ENCODE measurements at regions not wholly inside any gene's neighbourhood (a gene's known extent, or its start where the extent isn't known, plus 50 kb on each side); places are given as distances from the start of the nearest gene placed in this dataset.

GRCh38 chr1:9428601-9429341 lies 110.5 kb upstream of the SLC25A33 start (continued):
- TF ChIP-seq ZNF512 (CRISPR knock-in tag; IDR thresholded peaks at IDR 0.05) (no peak), KDM4B (CRISPR knock-in tag; IDR thresholded peaks at IDR 0.05) (no peak), PBX2 (CRISPR knock-in tag; IDR thresholded peaks at IDR 0.05) (no peak), KDM6A (CRISPR knock-in tag; IDR thresholded peaks at IDR 0.05; ENCODE audit: low read depth) (no peak), ZNF333 (CRISPR knock-in tag; IDR thresholded peaks at IDR 0.05; ENCODE audit: borderline replicate concordance) (no peak), ZNF468 (CRISPR knock-in tag; IDR thresholded peaks at IDR 0.05) (no peak), LCORL (IDR thresholded peaks at IDR 0.05) (no peak), LCORL (CRISPR knock-in tag; IDR thresholded peaks at IDR 0.05) (0 out of 2 replicates have a peak, but pooled peaks have one; percentile 54), ZNF841 (CRISPR knock-in tag; IDR thresholded peaks at IDR 0.05; ENCODE audit: borderline replicate concordance) (no peak), PITX1 (CRISPR knock-in tag; IDR thresholded peaks at IDR 0.05) (peak; percentile 50; the same call in 1 of the 2 replicates), ZNF781 (CRISPR knock-in tag; IDR thresholded peaks at IDR 0.05; ENCODE audit: borderline replicate concordance, not compliant biosample characterization) (no peak), ZSCAN25 (CRISPR knock-in tag; IDR thresholded peaks at IDR 0.05) (no peak; the same call in 1 of the 2 replicates), SAFB2 (CRISPR knock-in tag; IDR thresholded peaks at IDR 0.05; ENCODE audit: borderline replicate concordance, low read depth) (no peak), ZNF501 (CRISPR knock-in tag; IDR thresholded peaks at IDR 0.05) (peak; percentile 91), ZNF431 (CRISPR knock-in tag; IDR thresholded peaks at IDR 0.05; ENCODE audit: borderline replicate concordance, low read depth) (no peak), RBAK (CRISPR knock-in tag; IDR thresholded peaks at IDR 0.05) (no peak), FOXK2 (IDR thresholded peaks at IDR 0.05) (0 out of 2 replicates have a peak, but pooled peaks have one; percentile 11), ZNF619 (CRISPR knock-in tag; IDR thresholded peaks at IDR 0.05) (no peak; the same call in 1 of the 2 replicates), MTF2 (CRISPR knock-in tag; IDR thresholded peaks at IDR 0.05; ENCODE audit: borderline replicate concordance) (no peak), ZNF713 (CRISPR knock-in tag; IDR thresholded peaks at IDR 0.05) (no peak), MBD4 (IDR thresholded peaks at IDR 0.05; ENCODE audit: borderline replicate concordance, low read length) (no peak), CENPX (CRISPR knock-in tag; IDR thresholded peaks at IDR 0.05) (no peak), ZNF280B (CRISPR knock-in tag; IDR thresholded peaks at IDR 0.05; ENCODE audit: borderline replicate concordance) (peak; percentile 80; the same call in 1 of the 2 replicates)
